WTC11 (cell line): ENCODE measurements at regions not wholly inside any gene's neighbourhood (a gene's known extent, or its start where the extent isn't known, plus 50 kb on each side); places are given as distances from the start of the nearest gene placed in this dataset.

Experiments
- ATF1 ChIP-seq: sonication (generic); formaldehyde crosslinking; IDR thresholded peaks from 2 replicates; pipeline ENCODE4 v1.8.1; 2023; ENCODE audit warnings: mild to moderate bottlenecking, moderate library complexity, missing genetic modification reagents
- ATF2 ChIP-seq: sonication (generic); formaldehyde crosslinking; IDR thresholded peaks from 2 replicates; pipeline ENCODE4 v1.8.1; 2022; ENCODE audit warnings: low read depth, missing genetic modification reagents, borderline replicate concordance
- ATF6 ChIP-seq: sonication (generic); formaldehyde crosslinking; IDR thresholded peaks from 2 replicates; pipeline ENCODE4 v1.8.1; 2023; ENCODE audit warnings: mild to moderate bottlenecking, missing genetic modification reagents
- CTCF ChIP-seq: fragments of 200-600 bp; IDR thresholded peaks from 2 replicates; pipeline ENCODE4 v1.8.0; 2022; ENCODE audit warnings: antibody characterized with exemption
- E2F4 ChIP-seq: sonication (generic); formaldehyde crosslinking; IDR thresholded peaks from 2 replicates; pipeline ENCODE4 v1.8.1; 2022; ENCODE audit warnings: low read depth, mild to moderate bottlenecking, moderate library complexity, missing genetic modification reagents, borderline replicate concordance
- E2F5 ChIP-seq: sonication (generic); formaldehyde crosslinking; IDR thresholded peaks from 2 replicates; pipeline ENCODE4 v1.8.1; 2022; ENCODE audit warnings: mild to moderate bottlenecking, moderate library complexity, missing genetic modification reagents
- FOXJ3 ChIP-seq: sonication (generic); formaldehyde crosslinking; IDR thresholded peaks from 2 replicates; pipeline ENCODE4 v1.9.0; 2021; ENCODE audit warnings: missing genetic modification reagents, mild to moderate bottlenecking, borderline replicate concordance
- HMGXB4 ChIP-seq: sonication (generic); formaldehyde crosslinking; IDR thresholded peaks from 2 replicates; pipeline ENCODE4 v1.8.1; 2023; ENCODE audit warnings: mild to moderate bottlenecking, moderate library complexity, missing genetic modification reagents
- IRF1 ChIP-seq: sonication (generic); formaldehyde crosslinking; IDR thresholded peaks from 2 replicates; pipeline ENCODE4 v1.8.0; 2023; ENCODE audit warnings: missing genetic modification reagents
- TP53 ChIP-seq: sonication (generic); formaldehyde crosslinking; IDR thresholded peaks from 2 replicates; pipeline ENCODE4 v1.8.1; 2023; ENCODE audit warnings: mild to moderate bottlenecking, missing genetic modification reagents
- USF2 ChIP-seq: sonication (generic); formaldehyde crosslinking; IDR thresholded peaks from 2 replicates; pipeline ENCODE4 v1.8.1; 2023; ENCODE audit warnings: mild to moderate bottlenecking, missing genetic modification reagents, moderate library complexity
- ZNF138 ChIP-seq: sonication (generic); formaldehyde crosslinking; conservative IDR thresholded peaks from 2 replicates; pipeline ENCODE4 v1.8.1; 2022; ENCODE audit warnings: mild to moderate bottlenecking, moderate library complexity, missing genetic modification reagents
- ZNF263 ChIP-seq: sonication (generic); formaldehyde crosslinking; IDR thresholded peaks from 2 replicates; pipeline ENCODE4 v1.8.1; 2022; ENCODE audit warnings: low read depth, mild to moderate bottlenecking, moderate library complexity, missing genetic modification reagents
- ZSCAN18 ChIP-seq: fragments of 250-450 bp; sonication (Bioruptor Pico); IDR thresholded peaks from 2 replicates; pipeline ENCODE4 v2.1.2; 2022; ENCODE audit warnings: mild to moderate bottlenecking, moderate library complexity

GRCh38 chr1:29713857-29714256 lies 477.5 kb downstream of the PTPRU start:
- TF ChIP-seq ATF2 (CRISPR knock-in tag) = no peak
- TF ChIP-seq CTCF = no peak
- TF ChIP-seq ATF1 (CRISPR knock-in tag) = no peak
- no peak for TF ChIP-seq E2F4
- TF ChIP-seq ATF6 (CRISPR knock-in tag) = no peak
- no peak for TF ChIP-seq ZNF263 (CRISPR knock-in tag)
- TF ChIP-seq HMGXB4 (CRISPR knock-in tag) = no peak
- TF ChIP-seq ZNF138 (CRISPR knock-in tag) = no peak
- no peak for TF ChIP-seq FOXJ3 (CRISPR knock-in tag)
- TF ChIP-seq USF2 (CRISPR knock-in tag) = no peak
- TF ChIP-seq IRF1 (CRISPR knock-in tag) = no peak
- TF ChIP-seq TP53 (CRISPR knock-in tag) = no peak
- TF ChIP-seq ZSCAN18 (CRISPR knock-in tag) = no peak
- no peak for TF ChIP-seq E2F5 (CRISPR knock-in tag)
